GM18873 (cell line): ENCODE measurements at regions not wholly inside any gene's neighbourhood (a gene's known extent, or its start where the extent isn't known, plus 50 kb on each side); places are given as distances from the start of the nearest gene placed in this dataset.
"Not testable (repeated sequence)": the region's sequence is repeated elsewhere in the genome, so short reads cannot be mapped to it uniquely, and the experiment has no call there.

Experiments used
- ATAC-seq: cut with Tn5 transposase; IDR thresholded peaks from one replicate; pipeline ENCODE4 v1.9.1; 2021; ENCODE audit warnings: mild to moderate bottlenecking, moderate library complexity, moderate number of reproducible peaks; ENCODE audit not compliant: unreplicated experiment, low FRiP score

DNA sequence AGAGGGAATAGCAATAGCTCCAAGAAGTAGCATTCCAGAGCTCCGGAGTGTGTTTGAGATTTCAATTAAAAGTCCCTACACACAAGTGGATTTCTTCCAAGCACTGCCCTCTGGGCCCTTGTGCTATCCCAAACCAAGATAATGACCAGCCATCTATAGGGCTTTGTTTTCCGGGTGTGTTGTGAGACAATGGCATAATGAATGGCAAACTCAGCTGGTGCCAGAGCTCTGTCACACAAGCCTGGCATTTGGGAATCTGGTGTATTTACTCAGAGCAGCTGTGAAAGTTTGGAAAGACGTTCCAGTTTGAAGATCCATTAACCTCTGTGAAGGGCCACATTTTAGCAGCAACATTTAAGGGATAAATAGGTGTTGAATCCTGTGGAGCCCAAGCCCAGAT lies 61.2 kb upstream of the TMTC2 start:
- ATAC-seq: no peak

DNA sequence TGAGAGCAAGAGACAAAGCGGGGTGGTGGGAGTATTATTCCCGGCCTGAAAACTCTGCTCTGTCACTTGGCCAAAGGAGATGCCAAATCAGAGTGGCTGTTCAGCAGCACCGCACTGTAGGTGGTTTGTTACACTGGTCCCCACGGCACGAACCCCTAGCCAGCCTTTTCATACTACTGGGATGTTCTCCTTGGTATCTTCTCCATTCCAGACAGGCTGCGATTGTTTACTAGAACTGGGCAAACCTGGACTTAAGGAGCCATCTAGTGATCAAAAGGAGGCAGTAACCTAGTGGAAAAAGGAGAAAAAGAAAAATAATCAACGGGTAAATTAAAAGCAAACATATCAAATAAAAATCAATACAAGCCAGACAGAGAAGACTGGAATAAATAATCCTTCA lies 58.9 kb upstream of the TMTC2 start:
- ATAC-seq: peak; percentile 66

DNA sequence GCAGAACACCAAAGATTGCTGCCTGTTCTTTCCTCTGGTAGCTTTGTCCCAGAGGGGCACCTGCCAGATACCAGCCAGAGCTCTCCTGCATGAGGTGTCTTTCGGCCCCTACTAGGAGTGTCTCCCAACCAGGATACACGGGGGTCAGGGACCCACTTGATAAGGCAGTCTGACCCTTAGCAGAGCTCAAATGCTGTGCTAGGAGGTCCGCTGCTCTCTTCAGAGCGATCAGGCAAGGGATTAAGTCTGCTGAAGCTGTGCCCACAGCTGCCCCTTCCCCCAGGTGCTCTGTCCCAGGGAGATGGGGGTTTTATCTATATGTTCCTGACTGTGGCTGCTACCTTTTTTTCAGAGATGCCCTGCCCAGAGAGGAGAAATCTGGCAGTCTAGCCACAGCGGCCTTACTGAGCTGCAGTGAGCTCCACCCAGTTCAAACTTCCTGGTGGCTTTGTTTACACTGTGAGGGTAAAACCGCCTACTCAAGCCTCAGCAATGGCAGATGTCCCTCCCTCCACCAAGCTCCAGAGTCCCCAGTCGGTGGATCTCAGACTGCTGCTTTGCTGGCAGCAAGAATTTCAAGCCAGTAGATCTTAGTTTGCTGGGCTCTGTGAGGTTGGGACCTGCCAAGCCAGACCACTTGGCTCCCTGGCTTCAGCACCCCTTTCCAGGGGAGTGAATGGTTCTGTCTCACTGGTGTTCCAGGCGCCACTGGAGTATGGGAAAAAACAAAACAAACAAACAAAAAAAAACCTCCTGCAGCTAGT lies 52.0 kb upstream of the TMTC2 start:
- not testable (repeated sequence) for ATAC-seq

DNA sequence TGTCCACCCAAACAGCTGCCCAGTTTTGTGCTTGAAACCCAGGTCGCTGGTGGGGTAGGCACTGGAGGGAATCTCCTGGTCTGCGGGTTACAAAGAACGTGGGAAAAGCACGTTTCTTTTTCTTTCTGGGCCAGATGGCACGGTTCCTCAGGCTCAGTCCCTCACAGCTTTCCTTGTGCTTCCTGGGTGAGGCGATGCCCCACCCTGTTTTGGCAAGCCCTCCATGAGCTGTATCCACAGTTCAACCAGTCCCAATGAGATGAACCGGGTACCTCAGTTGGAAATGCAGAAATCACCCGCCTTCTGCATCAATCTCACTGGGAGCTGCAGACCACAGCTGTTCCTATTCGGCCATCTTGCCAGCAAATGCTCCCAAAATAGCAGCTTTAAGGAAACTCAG lies 51.4 kb upstream of the TMTC2 start:
- no peak for ATAC-seq
